Upper lobe of right lung (tissue), 1 donor: ENCODE measurements at regions not wholly inside any gene's neighbourhood (a gene's known extent, or its start where the extent isn't known, plus 50 kb on each side); places are given as distances from the start of the nearest gene placed in this dataset.

ENCODE experiments used
- ATAC-seq: fragments of 200-7000 bp; cut with Tn5 transposase; one replicate; pipeline ENCODE4 v1.9.1; 2020; ENCODE audit warnings: mild to moderate bottlenecking, moderate library complexity
- DNase-seq: peaks from one replicate; pipeline ENCODE4 v3.0.0-alpha.2; 2020
- H3K27ac ChIP-seq: fragments of 200-600 bp; one replicate; pipeline ENCODE4 v1.8.0; 2022
- H3K27me3 ChIP-seq: fragments of 200-600 bp; one replicate; pipeline ENCODE4 v1.8.0; 2022; ENCODE audit warnings: mild to moderate bottlenecking
- H3K36me3 ChIP-seq: fragments of 200-600 bp; one replicate; pipeline ENCODE4 v1.8.0; 2022
- H3K4me1 ChIP-seq: fragments of 200-600 bp; one replicate; pipeline ENCODE4 v1.8.0; 2022
- H3K4me3 ChIP-seq: fragments of 200-600 bp; one replicate; pipeline ENCODE4 v1.8.0; 2022; ENCODE audit warnings: mild to moderate bottlenecking
- H3K9me3 ChIP-seq: fragments of 200-600 bp; one replicate; pipeline ENCODE4 v1.8.0; 2022
- intact Hi-C: fragments of 100-400 bp; cut with DNase I; formaldehyde crosslinking; loops from one replicate; pipeline ENCODE4 v1.11.0; 2022
- TF ChIP-seq, protein P1 (sequence below): fragments of 200-600 bp; IDR thresholded peaks from one replicate; pipeline ENCODE4 v1.8.0; 2022; ENCODE audit warnings: antibody characterized with exemption
- donor health status: DM: no; HTN: yes; CAD: no; lungs with severe emphysema.

DNA sequence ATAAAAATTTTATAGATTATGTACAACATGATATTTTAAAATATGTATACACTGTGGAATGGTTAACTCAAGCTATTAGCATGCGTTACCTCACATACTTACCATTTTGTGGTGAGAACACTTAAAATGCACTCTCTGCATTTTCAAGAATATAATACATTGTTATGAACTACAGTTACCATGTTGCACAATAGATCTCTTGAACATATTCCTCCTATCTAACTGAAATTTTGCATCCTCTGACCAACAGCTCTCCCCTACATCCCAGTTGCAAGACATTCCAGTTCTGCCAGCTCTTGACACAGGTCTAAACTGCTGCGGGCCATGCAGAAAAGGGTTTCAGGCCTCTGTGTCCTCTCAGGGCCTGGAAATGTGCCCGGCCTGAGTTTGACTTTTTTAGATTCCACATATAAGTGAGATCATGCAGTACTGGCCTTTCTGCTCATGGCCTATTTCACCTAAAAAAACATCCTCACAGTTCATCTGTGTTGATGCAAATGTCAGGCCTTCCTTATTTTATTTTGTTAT lies 113.7 kb downstream of the CDCA7 start:
- Histone ChIP-seq H3K4me3 (no peak overlapping the region), H3K27ac (no peak overlapping the region), H3K27me3 (no peaks in the 10 kb centered on the region), H3K4me1 (no peaks in the 10 kb centered on the region), H3K9me3 (no peaks in the 10 kb centered on the region), H3K36me3 (no peaks in the 10 kb centered on the region)
- DNase-seq (no peak), ATAC-seq (peak; percentile 46)
- intact Hi-C loops, result no loop called here
- TF ChIP-seq, protein P1, sequence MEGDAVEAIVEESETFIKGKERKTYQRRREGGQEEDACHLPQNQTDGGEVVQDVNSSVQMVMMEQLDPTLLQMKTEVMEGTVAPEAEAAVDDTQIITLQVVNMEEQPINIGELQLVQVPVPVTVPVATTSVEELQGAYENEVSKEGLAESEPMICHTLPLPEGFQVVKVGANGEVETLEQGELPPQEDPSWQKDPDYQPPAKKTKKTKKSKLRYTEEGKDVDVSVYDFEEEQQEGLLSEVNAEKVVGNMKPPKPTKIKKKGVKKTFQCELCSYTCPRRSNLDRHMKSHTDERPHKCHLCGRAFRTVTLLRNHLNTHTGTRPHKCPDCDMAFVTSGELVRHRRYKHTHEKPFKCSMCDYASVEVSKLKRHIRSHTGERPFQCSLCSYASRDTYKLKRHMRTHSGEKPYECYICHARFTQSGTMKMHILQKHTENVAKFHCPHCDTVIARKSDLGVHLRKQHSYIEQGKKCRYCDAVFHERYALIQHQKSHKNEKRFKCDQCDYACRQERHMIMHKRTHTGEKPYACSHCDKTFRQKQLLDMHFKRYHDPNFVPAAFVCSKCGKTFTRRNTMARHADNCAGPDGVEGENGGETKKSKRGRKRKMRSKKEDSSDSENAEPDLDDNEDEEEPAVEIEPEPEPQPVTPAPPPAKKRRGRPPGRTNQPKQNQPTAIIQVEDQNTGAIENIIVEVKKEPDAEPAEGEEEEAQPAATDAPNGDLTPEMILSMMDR, result no peak

DNA sequence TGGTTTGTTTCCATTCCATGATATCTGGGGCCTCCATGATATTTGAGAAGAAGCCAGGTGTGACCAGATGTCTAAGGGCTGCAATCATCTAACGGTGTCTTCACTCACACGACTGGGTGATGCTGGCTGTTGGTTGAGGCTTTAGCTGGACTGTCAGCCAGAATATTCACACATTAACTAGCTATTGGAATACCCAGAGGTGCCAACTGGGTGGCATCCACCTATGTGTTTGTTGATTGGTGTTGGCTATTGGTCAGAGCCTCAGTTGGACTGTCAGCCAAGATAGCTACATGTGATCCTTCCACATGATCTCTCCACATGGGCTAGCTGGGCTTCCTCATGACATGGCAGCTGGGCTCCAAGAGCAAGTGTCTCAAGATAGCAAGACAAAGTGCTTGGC lies 117.4 kb downstream of the CDCA7 start:
- ATAC-seq, result no peak
- no peaks in the 10 kb centered on the region for H3K27me3 ChIP-seq
- TF ChIP-seq, protein P1, result no peak
- H3K4me1 ChIP-seq, result no peaks in the 10 kb centered on the region
- H3K9me3 ChIP-seq, result no peaks in the 10 kb centered on the region
- H3K4me3 ChIP-seq, result no peak overlapping the region
- DNase-seq, result no peak
- intact Hi-C loops, result no loop called here
- no peak overlapping the region for H3K27ac ChIP-seq
- no peaks in the 10 kb centered on the region for H3K36me3 ChIP-seq

DNA sequence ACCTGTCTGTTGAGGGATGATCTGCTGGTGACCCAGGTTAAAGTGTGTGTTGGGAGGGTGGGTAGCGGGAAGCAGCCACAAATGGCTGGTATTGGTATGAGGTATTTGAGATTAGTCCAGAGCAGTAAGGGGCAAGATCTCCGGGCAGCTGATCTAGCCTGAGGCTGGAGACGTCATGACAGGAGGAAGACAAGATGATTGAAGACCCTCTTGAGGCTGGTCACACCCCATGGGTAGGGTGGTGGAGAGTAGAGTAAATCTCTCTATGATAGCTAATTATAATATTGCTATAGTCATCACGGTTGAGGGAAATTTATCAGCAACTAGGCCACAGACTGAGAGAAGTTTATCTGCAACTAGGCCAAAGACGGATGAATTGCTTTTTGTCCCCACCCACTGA lies 128.5 kb downstream of the CDCA7 start:
- H3K4me1 ChIP-seq, result no peaks in the 10 kb centered on the region
- DNase-seq (no peak), ATAC-seq (no peak)
- H3K4me3 ChIP-seq, result no peak overlapping the region
- H3K36me3 ChIP-seq, result no peaks in the 10 kb centered on the region
- H3K27ac ChIP-seq, result no peak overlapping the region
- TF ChIP-seq, protein P1, result no peak
- no peaks in the 10 kb centered on the region for H3K27me3 ChIP-seq
- intact Hi-C loops, result no loop called here
- no peaks in the 10 kb centered on the region for H3K9me3 ChIP-seq

DNA sequence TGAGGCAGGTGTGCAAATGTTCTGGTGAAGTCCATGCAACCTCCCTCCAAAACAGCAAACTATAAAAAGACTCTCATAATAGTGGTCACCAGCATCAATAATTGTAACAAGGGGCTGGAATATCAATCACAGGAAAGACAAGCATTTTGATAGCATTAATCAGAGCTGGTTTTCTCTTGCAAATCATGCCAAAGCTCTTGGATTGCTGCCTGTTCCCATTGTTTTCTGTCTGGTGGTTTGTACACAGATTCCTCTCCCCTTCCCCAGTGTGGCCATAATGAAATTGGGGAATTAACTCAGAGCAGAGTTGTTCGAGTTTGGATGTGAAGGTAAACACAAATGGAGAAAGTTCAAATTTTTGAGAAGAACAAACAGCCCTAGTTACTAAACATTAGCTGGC lies 134.2 kb downstream of the CDCA7 start:
- Histone ChIP-seq H3K4me3 (no peak overlapping the region), H3K4me1 (no peaks in the 10 kb centered on the region), H3K27ac (no peak overlapping the region), H3K9me3 (no peaks in the 10 kb centered on the region), H3K27me3 (no peaks in the 10 kb centered on the region), H3K36me3 (no peaks in the 10 kb centered on the region)
- TF ChIP-seq, protein P1, result no peak
- no peak for DNase-seq
- no peak for ATAC-seq
- intact Hi-C loops, result no loop called here

DNA sequence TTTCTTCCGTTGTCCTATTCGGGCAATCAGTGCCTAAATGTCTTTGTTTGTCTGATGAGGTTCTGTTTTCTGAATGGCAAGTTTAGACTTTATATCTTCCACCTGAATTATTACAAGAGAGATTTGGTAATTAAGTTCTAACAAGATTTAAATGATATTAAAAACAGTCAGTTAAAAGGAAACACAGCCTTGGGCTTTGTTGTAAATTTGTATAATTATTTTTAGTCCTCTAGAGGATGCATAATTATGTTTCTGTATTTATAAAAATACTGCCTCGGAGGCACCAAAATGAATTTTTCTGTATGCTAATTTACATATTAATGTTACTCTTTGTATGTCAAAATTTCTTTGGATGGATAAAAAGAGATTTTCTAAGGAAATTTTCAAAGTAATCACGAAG lies 136.7 kb downstream of the CDCA7 start:
- Histone ChIP-seq H3K9me3 (no peaks in the 10 kb centered on the region), H3K27me3 (no peaks in the 10 kb centered on the region), H3K27ac (no peak overlapping the region), H3K36me3 (no peaks in the 10 kb centered on the region), H3K4me1 (no peaks in the 10 kb centered on the region), H3K4me3 (no peak overlapping the region)
- ATAC-seq (no peak), DNase-seq (no peak)
- TF ChIP-seq, protein P1, result no peak
- intact Hi-C loops, result no loop called here

DNA sequence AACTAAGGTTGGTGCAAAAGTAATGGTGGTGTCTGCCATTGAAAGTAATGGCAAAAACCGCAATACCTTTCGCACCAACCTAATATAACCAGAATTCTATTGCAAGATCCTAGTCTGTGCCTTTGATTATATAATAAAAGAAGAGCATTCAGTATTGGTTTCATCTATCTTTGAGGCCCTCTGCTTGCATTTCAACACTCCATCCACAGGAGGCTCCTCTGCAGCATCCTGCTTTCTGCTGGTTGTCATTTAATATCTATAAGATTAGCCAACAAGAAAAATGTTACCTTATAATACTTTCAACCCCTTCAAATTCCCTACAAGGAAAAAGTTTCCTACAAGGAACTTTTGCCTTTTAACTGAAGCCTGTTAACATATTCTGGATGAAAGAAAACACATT lies 139.2 kb downstream of the CDCA7 start:
- TF ChIP-seq, protein P1, result no peak
- no peak overlapping the region for H3K4me3 ChIP-seq
- H3K4me1 ChIP-seq, result no peaks in the 10 kb centered on the region
- intact Hi-C loops, result no loop called here
- H3K9me3 ChIP-seq, result no peaks in the 10 kb centered on the region
- H3K27me3 ChIP-seq, result no peaks in the 10 kb centered on the region
- no peaks in the 10 kb centered on the region for H3K36me3 ChIP-seq
- no peak for DNase-seq
- no peak overlapping the region for H3K27ac ChIP-seq
- no peak for ATAC-seq
